Activated naive CD4-positive, alpha-beta T cell treated with anti-CD3 and anti-CD28 coated beads, Interleukin-2, amount 50 U/mL, for 24 hours (primary cell): ENCODE measurements at regions not wholly inside any gene's neighbourhood (a gene's known extent, or its start where the extent isn't known, plus 50 kb on each side); places are given as distances from the start of the nearest gene placed in this dataset.

Experiments used
- H3K27ac Mint-ChIP-seq: one replicate; pipeline ENCODE4 v1.8.0; 2021; ENCODE audit warnings: mild to moderate bottlenecking, mixed read lengths
- H3K27me3 Mint-ChIP-seq: one replicate; pipeline ENCODE4 v1.8.0; 2021; ENCODE audit warnings: mixed read lengths
- H3K36me3 Mint-ChIP-seq: one replicate; pipeline ENCODE4 v1.8.0; 2021; ENCODE audit warnings: mixed read lengths
- H3K4me1 Mint-ChIP-seq: one replicate; pipeline ENCODE4 v1.8.0; 2021; ENCODE audit warnings: mixed read lengths
- H3K4me3 Mint-ChIP-seq: one replicate; pipeline ENCODE4 v1.8.0; 2021; ENCODE audit warnings: mild to moderate bottlenecking, mixed read lengths
- H3K9me3 Mint-ChIP-seq: one replicate; pipeline ENCODE4 v1.8.0; 2021; ENCODE audit warnings: mixed read lengths

DNA sequence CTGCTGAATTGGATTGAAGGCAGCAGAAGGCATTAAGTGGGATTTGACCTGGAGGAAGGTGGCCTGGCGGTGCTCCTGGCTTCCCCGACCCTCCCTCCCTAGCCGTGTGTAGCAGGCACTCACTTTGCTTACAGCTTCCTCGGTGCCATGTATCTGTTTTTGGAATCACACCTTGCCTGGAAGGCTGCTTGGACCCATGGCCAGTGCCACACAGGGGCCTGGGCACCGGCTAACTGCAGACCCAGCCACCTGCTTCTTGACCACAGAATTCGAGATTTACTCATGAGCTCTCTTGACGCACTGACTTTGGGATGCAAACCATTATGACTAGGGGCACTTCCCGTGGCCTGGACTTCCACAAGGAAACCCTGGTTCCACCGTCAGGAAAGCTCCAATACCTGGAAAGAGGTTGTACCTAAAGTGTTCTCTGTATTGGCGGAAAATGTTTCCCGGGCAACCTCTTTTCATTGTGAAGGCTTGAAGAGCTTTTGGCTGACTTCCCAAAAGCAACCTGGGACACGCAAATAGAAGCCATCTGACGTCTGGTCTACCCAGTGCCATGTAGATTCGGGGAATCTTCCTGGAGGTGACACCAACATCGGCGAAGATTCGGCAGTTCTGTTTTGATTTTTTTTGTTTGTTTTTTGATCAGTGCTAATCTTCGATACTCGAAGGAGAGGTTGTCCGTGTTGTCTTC is 125.6 kb upstream of the RTL1 start:
- no peaks in the 10 kb centered on the region for H3K9me3 Mint-ChIP-seq
- H3K27ac Mint-ChIP-seq = no peak overlapping the region
- H3K27me3 Mint-ChIP-seq = no peaks in the 10 kb centered on the region
- H3K4me1 Mint-ChIP-seq = no peaks in the 10 kb centered on the region
- H3K4me3 Mint-ChIP-seq = no peak overlapping the region
- H3K36me3 Mint-ChIP-seq = no peaks in the 10 kb centered on the region

DNA sequence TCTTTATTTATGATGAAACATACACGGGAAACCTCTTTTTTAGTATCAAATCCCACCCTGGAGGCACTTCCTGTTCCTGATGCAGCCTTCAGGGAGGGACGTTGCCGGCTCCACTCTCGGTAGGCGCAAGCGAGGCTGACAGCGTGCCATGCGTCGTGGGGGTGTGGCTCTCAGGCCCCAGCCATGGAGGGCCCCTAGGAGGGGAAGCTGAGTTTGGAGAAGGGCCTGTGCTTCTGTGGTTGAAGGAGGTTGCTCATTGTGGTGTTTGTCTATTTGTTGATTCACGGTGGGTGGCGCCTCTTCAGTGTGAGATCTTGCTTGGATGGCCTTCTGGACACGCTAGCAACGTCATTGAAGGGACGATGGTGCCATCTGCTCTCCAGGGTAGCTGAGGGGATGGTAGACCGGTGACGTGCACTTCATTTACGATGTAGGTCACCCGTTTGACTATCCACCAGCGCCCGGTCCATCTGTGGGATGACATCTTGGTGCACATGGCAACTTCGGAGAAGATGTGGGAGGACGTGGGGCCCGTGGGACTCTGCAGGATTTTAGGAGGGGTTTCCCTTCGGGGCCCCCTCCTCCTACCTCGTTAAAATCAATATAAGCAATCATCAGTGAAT is 126.3 kb upstream of the RTL1 start:
- H3K27me3 Mint-ChIP-seq = no peaks in the 10 kb centered on the region
- no peaks in the 10 kb centered on the region for H3K9me3 Mint-ChIP-seq
- no peaks in the 10 kb centered on the region for H3K36me3 Mint-ChIP-seq
- no peak overlapping the region for H3K27ac Mint-ChIP-seq
- H3K4me1 Mint-ChIP-seq = no peaks in the 10 kb centered on the region
- H3K4me3 Mint-ChIP-seq = no peak overlapping the region

DNA sequence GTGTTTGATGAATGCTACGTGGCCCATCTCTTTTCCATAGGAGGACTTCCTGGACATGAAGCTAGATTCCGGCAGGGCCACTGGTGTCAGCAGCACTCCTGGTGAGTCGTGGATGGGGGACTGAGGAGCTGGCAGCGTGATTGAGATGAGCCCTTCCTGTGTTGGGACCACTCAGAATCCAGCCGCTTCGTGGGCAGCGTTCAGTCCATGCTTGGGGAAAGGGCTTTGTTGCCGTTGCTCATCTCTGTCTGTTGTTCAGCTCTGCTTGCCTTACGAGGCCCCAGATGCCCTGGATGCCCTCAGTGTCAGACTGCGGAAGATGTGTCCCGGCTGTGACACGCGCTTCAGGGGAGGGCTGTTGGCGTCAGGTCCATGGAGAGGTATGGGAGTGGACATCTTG is 127.1 kb upstream of the RTL1 start:
- Mint-ChIP-seq H3K27me3 (no peaks in the 10 kb centered on the region), H3K4me1 (no peaks in the 10 kb centered on the region), H3K27ac (no peak overlapping the region), H3K4me3 (no peak overlapping the region), H3K9me3 (no peaks in the 10 kb centered on the region), H3K36me3 (no peaks in the 10 kb centered on the region)

GRCh38 chr14:101031186-101031585 is 127.7 kb upstream of the RTL1 start:
- Mint-ChIP-seq H3K9me3 (no peaks in the 10 kb centered on the region), H3K4me3 (no peak overlapping the region), H3K4me1 (no peaks in the 10 kb centered on the region), H3K27me3 (peaks cover under 1% of the 10 kb centered on the region), H3K27ac (no peak overlapping the region), H3K36me3 (no peaks in the 10 kb centered on the region)

GRCh38 chr14:101031721-101032120 is 128.2 kb upstream of the RTL1 start:
- H3K4me3 Mint-ChIP-seq = no peak overlapping the region
- H3K27me3 Mint-ChIP-seq = peaks cover 2% of the 10 kb centered on the region
- H3K9me3 Mint-ChIP-seq = no peaks in the 10 kb centered on the region
- H3K36me3 Mint-ChIP-seq = no peaks in the 10 kb centered on the region
- H3K4me1 Mint-ChIP-seq = no peaks in the 10 kb centered on the region
- H3K27ac Mint-ChIP-seq = no peak overlapping the region

- Mint-ChIP-seq H3K27ac (no peak overlapping the region), H3K4me1 (no peaks in the 10 kb centered on the region), H3K9me3 (no peaks in the 10 kb centered on the region), H3K27me3 (peaks cover 2% of the 10 kb centered on the region), H3K36me3 (no peaks in the 10 kb centered on the region), H3K4me3 (no peak overlapping the region)
These were observed 128.9 kb upstream of the RTL1 start for GRCh38 chr14:101032433-101032832.

DNA sequence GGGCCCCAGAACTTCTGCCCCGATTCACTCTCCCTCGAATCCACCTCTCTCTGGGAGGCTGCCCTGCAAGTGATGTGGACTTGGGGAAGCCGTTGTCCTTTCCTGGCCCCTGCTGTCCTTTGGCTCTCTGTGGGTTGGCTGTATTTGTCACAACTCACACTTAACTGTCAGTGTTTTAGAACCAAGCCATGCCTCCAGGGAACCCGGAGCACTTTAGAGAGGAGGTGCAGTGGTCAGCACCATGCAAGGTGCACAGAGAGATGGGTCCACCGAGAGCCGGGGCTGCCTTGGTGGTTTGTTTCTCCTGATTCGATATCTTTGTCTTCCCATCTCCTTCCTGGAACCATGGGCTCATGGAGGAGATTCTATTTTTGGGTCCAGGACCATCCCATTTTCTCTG is 129.5 kb upstream of the RTL1 start:
- Mint-ChIP-seq H3K4me3 (no peak overlapping the region), H3K27ac (no peak overlapping the region), H3K9me3 (no peaks in the 10 kb centered on the region), H3K36me3 (no peaks in the 10 kb centered on the region), H3K27me3 (peaks cover 2% of the 10 kb centered on the region), H3K4me1 (no peaks in the 10 kb centered on the region)

DNA sequence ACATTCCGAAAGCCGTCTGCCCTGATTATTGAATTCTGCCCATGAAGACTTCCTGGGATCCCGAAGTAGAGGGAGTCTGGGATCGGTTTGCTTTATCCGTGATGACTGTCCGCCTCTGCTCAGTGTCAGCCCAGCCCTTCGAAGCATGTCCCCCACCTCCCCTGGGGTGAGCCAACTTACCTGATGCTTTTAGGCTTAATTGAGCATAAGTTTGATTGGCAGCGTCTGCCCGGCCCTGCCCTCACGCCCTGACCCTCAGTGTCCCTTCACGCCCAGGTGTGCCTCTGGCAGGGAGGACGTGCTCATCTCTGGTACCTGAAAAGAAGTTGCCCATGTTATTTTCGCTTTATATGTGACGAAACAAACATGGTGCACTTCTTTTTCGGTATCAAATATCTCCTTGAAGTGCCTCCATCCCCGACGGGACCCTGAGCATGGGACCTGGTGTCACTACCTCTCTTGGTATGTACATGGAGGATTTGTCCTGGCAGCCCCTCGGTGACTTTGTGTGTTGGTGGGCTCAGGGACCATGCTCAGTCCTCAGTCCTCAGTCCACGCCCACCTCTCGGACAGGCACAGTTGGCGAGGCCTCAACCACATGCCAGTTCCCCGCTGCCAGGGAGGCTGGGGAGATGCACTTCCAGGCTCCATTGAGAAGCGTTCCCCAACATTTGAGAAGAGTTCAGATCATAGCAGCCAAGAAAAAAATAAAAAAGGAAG is 130.1 kb upstream of the RTL1 start:
- Mint-ChIP-seq H3K4me1 (no peaks in the 10 kb centered on the region), H3K27me3 (peaks cover 2% of the 10 kb centered on the region)

DNA sequence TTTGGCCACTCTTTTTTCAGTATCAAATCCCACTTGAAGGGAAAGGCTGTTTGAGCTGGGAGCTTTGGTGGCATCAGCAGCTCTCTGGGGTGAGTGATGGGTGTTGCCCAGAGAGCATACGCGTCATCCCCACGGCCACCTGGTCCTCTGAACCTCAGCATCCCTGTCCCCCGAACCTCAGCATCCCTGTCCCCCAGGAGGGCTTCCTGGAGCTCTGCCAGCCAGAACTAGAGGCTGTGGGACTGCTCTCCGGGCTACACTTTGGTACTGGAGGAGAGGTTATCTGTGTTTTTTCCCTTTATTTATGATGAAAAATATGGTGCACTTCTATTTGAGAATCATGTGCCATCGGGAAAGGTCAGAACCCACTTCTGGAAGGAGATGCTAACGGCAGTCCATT is 131.5 kb upstream of the RTL1 start:
- H3K4me1 Mint-ChIP-seq = no peaks in the 10 kb centered on the region
- peaks cover 2% of the 10 kb centered on the region for H3K27me3 Mint-ChIP-seq
- H3K4me3 Mint-ChIP-seq = no peak overlapping the region
- no peak overlapping the region for H3K27ac Mint-ChIP-seq
- H3K36me3 Mint-ChIP-seq = no peaks in the 10 kb centered on the region
- H3K9me3 Mint-ChIP-seq = no peaks in the 10 kb centered on the region

More for the DNA sequence above, 130.1 kb upstream of the RTL1 start:
- Mint-ChIP-seq H3K4me3 (no peak overlapping the region), H3K27ac (no peak overlapping the region), H3K36me3 (no peaks in the 10 kb centered on the region), H3K9me3 (no peaks in the 10 kb centered on the region)

DNA sequence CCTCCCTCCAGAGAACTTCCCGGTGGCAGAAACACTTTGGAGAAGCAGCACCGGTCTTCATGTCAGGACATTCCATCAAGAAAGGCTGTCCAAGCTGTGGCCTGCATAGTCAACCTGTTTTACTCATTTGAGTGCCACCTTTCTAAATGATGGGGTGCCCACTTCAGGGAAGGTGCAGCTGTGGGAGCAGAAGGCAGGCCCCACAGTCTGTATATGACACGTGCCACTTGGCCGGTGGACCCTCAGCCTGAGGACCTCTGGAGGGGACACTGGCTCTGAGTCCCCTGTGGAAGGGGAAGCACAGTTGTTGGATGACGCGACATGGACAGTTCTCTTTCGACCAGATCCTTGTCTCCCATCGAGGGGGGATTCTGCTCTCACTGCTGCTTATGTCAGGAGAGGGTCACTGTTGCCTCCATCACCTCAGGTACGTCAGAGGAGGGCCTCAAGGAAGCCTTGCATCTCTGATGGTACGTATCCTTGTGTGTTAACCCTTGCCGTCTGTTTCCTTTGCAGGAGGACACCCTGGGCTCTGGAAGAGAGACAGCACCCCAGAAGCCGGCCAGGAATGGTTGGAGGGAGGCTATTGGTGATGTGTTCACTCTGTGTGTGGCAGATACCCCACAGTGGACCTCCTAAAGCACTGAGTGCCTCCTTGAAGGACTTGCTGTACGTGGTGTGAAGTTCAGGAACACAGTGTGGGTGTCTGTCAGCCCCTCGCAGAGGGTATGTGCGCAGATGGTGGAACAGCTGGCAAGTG is 132.1 kb upstream of the RTL1 start:
- peaks cover 2% of the 10 kb centered on the region for H3K27me3 Mint-ChIP-seq
- H3K27ac Mint-ChIP-seq = no peak overlapping the region
- no peaks in the 10 kb centered on the region for H3K4me1 Mint-ChIP-seq

GRCh38 chr14:101037021-101037817 is 133.7 kb upstream of the RTL1 start:
- Mint-ChIP-seq H3K36me3 (no peaks in the 10 kb centered on the region), H3K4me3 (no peak overlapping the region), H3K4me1 (no peaks in the 10 kb centered on the region), H3K27me3 (peaks cover 2% of the 10 kb centered on the region), H3K27ac (peak overlapping the region; percentile 14), H3K9me3 (no peaks in the 10 kb centered on the region)

More for the DNA sequence above, 132.1 kb upstream of the RTL1 start:
- H3K9me3 Mint-ChIP-seq = no peaks in the 10 kb centered on the region
- H3K4me3 Mint-ChIP-seq = no peak overlapping the region
- H3K36me3 Mint-ChIP-seq = no peaks in the 10 kb centered on the region

DNA sequence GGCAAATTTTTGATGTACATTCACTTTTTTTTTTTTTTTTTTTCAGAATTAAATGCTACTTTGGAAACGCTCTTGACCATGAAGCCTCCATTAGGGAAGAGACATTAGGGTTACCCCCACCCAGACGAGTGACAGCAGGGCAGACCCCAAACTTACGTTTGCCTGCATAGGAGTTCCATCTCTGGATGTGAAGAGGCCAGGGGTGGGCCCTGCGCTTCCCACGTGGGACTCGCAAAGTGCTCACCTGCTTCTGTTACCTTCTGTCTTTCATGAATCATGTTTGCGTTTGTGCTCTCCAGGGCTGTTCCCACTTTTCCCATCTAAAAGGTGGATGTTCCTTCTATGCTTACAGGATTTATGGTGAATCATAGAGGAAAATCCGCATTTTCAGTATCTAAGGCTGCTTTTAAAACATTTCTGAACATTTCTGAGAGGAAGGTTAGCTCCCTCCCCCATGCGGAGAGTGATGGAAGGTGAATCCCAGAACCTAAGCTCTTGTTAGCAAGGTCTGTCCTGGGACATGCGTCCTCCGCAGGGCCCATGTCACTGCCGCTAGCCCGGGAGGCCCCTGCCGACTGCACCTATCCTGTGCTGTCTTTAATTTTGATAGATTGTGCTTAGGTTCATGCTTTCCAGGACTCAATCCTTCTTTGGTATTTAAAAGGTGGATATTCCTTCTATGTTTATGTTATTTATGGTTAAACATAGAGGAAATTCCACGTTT is 135.7 kb upstream of the RTL1 start:
- Mint-ChIP-seq H3K27me3 (peaks cover 2% of the 10 kb centered on the region), H3K36me3 (no peaks in the 10 kb centered on the region), H3K4me3 (no peak overlapping the region), H3K27ac (no peak overlapping the region), H3K9me3 (no peaks in the 10 kb centered on the region), H3K4me1 (no peaks in the 10 kb centered on the region)

- H3K27me3 Mint-ChIP-seq = peaks cover 2% of the 10 kb centered on the region
- no peaks in the 10 kb centered on the region for H3K4me1 Mint-ChIP-seq
- no peak overlapping the region for H3K4me3 Mint-ChIP-seq
These were observed 136.2 kb upstream of the RTL1 start for GRCh38 chr14:101039755-101040138.

DNA sequence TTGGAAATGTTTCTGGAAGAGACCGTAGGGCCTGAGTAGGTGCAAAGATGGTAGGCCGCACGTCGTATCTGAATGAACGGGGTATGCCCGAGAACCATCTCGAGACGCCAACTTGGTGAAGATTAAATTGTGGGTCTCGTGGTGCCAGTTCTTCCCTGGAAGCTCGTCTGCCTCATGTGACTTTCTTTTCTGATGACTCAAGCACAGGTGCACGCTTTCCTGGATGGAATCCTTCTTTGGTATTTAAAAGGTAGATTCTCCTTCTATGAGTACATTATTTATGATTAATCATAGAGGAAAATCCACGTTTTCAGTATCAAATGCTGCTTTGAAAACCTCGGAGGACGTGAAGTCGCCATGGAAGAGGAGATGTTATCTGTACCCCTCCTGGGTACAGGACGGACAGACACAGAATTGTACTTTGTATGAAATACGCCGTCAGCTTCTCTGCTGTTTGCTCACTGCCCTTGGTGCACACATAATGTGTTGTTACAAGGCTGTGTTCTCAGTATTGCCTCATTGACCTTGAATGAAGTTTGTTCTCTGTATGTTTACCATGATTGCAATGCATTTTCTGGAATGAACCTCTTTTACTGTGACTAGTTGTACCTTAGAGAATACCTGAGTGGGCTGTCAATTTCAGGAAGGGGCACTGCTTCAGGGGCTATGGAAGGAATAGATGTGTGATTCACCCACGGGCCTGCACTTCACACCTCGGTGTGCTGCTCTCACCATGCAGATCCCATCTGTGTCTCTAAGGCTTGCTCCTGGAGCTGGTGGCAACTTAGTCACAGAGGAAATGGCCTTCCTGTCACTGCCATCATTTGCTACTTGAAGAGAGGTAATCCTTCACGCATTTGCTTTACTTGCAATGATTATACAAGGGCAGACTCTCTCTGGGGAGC is 137.3 kb upstream of the RTL1 start:
- Mint-ChIP-seq H3K27me3 (peaks cover 2% of the 10 kb centered on the region), H3K36me3 (no peaks in the 10 kb centered on the region), H3K4me1 (no peaks in the 10 kb centered on the region), H3K27ac (no peak overlapping the region), H3K9me3 (no peaks in the 10 kb centered on the region), H3K4me3 (no peak overlapping the region)

More at GRCh38 chr14:101039755-101040138, 136.2 kb upstream of the RTL1 start:
- Mint-ChIP-seq H3K27ac (no peak overlapping the region), H3K9me3 (no peaks in the 10 kb centered on the region), H3K36me3 (no peaks in the 10 kb centered on the region)
